HUDEP-2 (cell line): ENCODE measurements at regions not wholly inside any gene's neighbourhood (a gene's known extent, or its start where the extent isn't known, plus 50 kb on each side); places are given as distances from the start of the nearest gene placed in this dataset.

Experiments used
- DNase-seq, 76 experiments: peaks; one replicate each; lab custom pipeline; 2025; ENCODE audit not compliant: unreplicated experiment in 76 of 76; lab: John Stamatoyannopoulos, UW

DNA sequence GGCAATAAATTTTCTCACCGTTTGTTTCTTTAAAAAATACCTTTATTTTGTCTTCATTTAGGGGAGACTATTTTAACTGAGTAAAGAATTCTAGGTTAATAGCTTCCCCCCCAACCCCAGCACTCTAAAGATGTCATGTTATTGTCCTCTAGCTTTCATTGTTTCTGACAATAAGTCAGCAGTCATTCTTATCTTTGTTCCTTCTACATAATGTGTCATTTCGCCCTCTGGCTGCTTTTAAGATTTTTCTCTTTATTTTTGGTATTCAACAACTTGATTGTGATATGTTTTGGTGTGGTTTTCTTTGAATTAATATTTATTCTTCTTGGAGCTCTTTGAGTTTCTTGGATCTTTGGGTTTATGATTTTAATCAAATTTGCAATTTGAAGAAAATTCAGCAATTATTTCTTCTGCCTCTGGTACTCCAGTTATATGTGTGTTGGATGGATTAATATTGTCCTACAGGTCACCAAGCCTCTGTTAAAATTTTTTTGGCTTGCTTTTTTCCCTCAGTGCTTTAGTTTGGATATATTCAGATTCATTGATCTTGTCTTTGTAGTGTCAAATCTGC lies 64.6 kb upstream of the ELN start:
- no peak for DNase-seq

GRCh38 chr7:73964786-73965185 lies 63.2 kb upstream of the ELN start:
- no peak for DNase-seq

DNA sequence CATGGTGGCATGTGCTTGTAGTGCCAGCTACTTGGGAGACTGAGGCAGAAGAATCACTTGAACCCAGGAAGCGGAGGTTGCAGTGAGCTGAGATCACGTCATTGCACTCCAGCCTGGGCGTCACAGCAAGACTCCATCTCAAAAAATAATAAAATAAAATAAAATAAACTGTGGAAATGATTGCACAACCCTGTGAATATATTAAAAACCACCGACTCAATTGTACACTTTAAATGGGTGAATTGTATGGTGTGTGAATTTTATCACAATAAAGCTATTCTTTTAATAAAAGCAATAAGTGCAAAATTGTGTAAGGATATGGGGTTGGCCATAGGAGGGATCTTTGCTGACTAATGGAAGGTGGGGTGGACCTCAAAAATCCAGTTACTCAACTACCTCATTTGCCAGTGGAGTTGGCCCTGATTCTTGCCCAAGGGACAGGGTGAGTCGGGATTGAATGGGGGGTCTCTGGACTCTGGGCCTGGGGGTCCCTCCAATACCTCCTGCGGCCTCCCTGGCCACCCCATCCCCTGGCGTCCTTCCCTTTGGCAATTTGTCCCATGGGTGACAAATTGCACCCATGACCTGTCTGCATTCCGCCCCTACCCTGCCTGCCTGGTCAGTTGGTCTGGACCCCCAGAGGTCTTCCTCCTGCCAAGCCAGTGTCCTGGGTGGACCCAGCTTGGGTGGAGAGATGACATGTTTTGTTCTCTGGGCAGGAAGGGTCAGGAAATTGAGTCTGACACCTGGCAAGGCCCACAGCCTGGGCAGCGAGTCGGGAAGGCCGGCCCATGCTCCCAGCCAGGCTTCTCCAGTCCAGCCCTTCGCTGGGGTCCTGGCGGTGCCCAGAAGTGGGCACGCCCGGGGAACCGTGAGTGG lies 61.7 kb upstream of the ELN start:
- DNase-seq = no peak

DNA sequence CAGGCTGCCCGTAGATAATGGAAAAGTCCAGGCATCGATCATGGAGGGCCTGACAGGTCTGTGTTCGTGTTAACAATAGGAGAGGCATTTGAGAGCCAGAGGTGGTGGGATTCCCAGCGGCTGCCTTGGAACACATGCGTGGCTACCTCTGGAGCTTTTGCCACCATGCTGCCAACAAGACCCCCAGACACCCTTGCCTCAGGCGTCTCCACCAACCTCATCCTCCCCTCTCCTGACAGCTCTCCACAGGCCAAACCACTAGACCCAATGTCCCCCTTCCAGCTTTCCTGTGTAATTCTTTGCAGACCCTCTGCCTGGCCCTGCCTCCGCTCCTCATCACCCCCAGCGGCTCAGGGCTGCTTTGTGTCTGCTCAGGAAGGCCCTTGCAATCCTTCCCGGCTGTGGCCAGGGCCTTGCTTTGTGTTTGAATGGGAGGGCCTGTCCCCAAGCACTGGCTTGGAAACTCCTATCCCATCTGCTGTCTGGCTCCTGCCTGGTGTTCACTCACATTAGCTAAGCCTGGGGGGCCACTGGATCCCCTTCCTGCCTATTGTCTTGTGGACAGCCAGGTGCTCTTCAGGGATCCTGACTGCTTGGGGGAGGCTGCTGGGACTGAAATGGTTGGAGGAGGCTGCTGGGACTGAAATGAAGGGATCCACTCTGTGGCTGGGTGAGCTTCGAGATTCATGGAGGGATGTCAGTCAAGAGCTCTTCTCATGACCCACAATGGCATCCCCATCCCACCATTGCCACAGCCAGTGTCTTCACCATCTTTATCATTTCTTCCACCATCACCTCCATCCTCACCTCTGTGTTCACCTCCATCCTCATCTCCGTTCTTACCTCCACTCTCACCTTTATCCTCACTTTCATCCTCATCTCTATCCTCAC lies 60.8 kb upstream of the ELN start:
- no peak for DNase-seq

GRCh38 chr7:73967832-73968290 lies 60.1 kb upstream of the ELN start:
- DNase-seq = no peak

DNA sequence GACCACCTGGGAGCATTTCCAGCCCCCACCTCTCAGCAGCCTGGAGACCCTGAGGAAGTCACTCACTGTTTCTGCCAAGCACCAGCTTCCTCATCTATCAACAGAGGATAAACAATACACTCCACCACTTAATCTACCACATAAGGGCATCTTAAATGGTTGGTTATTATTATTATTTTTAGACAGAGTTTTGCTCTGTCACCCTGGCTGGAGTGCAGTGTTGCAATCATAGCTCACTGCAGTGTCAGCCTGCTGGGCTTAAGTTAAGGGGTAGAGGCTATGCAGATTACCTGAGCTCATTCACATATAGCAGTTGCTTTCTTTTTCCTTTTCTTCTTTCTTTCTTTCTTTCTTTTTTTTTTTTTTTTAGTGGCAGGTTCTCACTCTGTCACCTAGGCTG lies 59.5 kb upstream of the ELN start:
- no peak for DNase-seq

DNA sequence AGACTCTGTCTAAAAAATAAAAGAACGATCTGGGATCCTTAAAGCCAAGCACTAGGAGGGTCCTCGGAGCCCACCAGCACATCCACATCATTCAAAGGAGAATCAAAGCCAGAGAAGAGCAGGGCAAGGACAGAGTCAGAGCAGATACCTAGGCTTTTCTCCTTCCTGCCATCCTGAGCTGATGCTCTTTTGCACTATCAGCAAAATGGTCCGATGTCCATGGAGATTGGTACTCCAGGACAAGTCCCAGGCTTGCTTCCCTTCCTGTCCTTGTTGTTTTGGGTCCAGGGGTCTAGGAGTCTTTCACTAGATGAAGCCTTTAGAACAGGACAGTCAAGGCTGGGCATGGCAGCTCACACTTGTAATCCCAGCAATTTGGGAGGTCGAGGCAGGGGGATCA lies 58.0 kb upstream of the ELN start:
- DNase-seq = no peak

DNA sequence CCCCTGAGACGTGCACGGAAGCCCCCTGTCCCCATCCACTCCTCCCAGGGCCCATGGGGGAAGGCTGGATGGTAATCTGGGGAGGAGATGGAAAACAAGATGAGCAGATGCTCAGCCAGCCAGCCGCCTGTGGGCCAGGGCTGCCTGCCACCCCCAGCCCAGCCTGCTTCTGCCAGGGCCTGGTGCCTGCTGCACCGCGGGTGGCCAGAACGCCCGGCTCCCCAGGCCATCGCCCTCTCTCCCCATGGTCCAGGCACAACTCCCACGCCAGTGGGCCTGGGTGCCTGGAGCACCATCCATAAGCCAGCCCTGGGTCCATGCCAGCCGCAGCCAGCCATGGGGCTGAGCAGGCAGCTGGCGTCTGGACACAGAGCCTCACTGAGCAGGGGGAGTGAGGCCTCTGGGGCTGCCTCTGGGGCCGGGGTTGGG lies 57.2 kb upstream of the ELN start:
- no peak for DNase-seq

DNA sequence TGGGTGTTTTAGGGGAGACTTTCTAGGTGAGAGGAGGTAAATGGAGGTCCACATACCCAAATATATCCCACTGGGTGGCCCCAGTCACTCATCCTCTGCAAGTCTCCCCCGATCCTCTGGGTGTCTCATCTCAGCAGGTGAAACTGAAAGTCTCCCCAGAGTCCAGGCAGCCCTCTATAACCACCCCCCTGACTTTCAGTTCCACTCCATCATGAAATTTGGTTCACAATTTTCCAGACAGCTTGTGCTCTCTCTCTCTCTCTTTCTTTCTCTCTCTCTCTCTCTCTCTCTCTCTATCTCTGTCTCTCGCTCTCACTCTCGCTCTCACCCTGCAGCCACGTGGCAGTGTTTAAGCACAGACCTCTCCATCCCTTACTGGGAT lies 56.7 kb upstream of the ELN start:
- DNase-seq = no peak

- no peak for DNase-seq
Measured at GRCh38 chr7:73971704-73972341, 56.1 kb upstream of the ELN start.

DNA sequence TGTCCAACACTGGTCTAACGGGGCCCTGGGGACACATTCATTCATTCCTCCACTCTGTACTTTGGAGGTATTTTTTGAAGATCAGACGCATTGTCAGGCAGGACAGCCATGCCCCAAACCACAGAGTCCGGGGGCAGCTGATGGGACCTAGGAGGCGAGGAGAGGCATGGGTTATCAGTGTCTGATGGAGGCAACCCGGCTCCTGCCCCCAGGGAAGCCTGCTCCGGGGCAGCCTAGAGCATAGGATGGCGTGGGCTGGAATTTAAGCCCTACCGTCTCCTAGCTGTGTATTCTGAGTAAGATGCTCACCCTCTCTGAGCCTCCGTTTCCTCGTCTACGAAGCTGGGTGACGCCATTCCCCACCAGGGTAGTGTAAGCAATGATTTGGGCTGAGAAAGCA lies 55.4 kb upstream of the ELN start:
- no peak for DNase-seq

- no peak for DNase-seq
Measured at GRCh38 chr7:73973091-73973490, 54.9 kb upstream of the ELN start.

- DNase-seq = no peak
Measured at GRCh38 chr7:73974101-73974947, 53.6 kb upstream of the ELN start.

GRCh38 chr7:73974948-73975926 lies 52.7 kb upstream of the ELN start:
- DNase-seq = no peak

- no peak for DNase-seq
Measured at GRCh38 chr7:73976761-73977618, 51.0 kb upstream of the ELN start.

DNA sequence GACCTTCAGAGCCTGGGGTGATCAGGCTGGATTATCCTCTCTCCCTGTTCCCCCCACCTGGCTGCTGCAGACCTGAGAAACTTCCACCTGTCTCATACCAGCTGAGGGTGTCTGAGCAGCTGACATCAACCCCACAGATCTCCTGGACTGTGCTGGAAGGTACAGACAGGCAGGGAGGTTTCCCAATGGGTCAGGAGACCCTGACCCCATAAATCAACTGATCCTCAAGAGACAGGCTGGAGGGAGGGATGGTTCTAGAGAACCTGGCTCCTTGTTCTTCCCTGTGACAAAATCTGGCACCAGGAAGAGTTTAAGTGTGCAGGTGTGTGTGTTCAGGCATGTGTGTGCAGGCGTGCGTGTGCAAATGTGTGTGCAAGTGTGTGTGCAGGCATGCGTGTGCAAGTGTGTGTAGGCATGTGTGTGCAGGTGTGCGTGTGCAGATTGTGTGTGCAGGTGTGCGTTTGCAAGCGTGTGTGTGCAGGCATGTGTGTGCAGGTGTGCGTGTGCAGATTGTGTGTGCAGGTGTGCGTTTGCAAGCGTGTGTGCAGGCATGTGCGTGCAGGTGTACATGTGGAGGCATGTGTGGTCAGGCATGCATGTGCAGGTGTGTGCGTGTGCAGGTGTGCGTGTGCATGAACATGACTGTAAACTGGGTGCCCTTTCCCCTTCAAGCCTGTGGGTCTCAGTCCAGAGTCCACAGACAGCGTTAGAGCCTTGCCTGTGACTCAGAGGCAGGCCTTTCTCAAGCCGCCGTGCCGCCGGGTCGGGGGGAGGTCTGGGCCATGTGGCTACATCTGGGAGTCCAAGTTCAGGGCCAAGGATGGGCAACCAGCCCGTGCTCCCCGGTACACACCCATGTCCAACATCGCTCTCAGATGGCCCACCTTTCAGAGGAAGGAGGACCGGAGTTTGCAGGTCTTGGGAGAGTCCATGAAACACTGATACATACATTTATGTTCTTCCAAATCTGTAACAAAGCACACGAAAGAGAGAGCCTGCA lies 50.1 kb upstream of the ELN start:
- no peak for DNase-seq
